Ishikawa (cell line): ENCODE measurements at regions not wholly inside any gene's neighbourhood (a gene's known extent, or its start where the extent isn't known, plus 50 kb on each side); places are given as distances from the start of the nearest gene placed in this dataset.

ENCODE experiments used
- CEBPB ChIP-seq: IDR thresholded peaks from 2 replicates; pipeline ENCODE4 v1.6.1; 2012
- CREB1 ChIP-seq: IDR thresholded peaks from 2 replicates; pipeline ENCODE4 v1.6.1; 2012; ENCODE audit warnings: low read depth
- EGR1 ChIP-seq: IDR thresholded peaks from 2 replicates; pipeline ENCODE4 v1.6.1; 2012
- EP300 ChIP-seq: IDR thresholded peaks from 2 replicates; pipeline ENCODE4 v1.6.1; 2012; ENCODE audit warnings: borderline replicate concordance
- FOXM1 ChIP-seq: IDR thresholded peaks from 2 replicates; pipeline ENCODE4 v1.6.1; 2012; ENCODE audit warnings: low read depth, borderline replicate concordance
- MAX ChIP-seq: IDR thresholded peaks from 2 replicates; pipeline ENCODE4 v1.6.1; 2012
- NFIC ChIP-seq: IDR thresholded peaks from 2 replicates; pipeline ENCODE4 v1.6.1; 2012
- RAD21 ChIP-seq: IDR thresholded peaks from 2 replicates; pipeline ENCODE4 v1.6.1; 2012; ENCODE audit warnings: low read depth
- REST ChIP-seq: IDR thresholded peaks from 2 replicates; pipeline ENCODE4 v1.6.1; 2012; ENCODE audit warnings: low read depth, mild to moderate bottlenecking
- TAF1 ChIP-seq: IDR thresholded peaks from 2 replicates; pipeline ENCODE4 v1.6.1; 2012; ENCODE audit warnings: low read depth, mild to moderate bottlenecking
- TCF12 ChIP-seq: IDR thresholded peaks from 2 replicates; pipeline ENCODE4 v1.6.1; 2012; ENCODE audit warnings: low read depth
- TEAD4 ChIP-seq: IDR thresholded peaks from 2 replicates; pipeline ENCODE4 v1.6.1; 2012
- USF1 ChIP-seq: IDR thresholded peaks from 2 replicates; pipeline ENCODE4 v1.6.1; 2012
- YY1 ChIP-seq: IDR thresholded peaks from 2 replicates; pipeline ENCODE4 v1.6.1; 2012; ENCODE audit warnings: low read depth
- ZBTB7A ChIP-seq: IDR thresholded peaks from 2 replicates; pipeline ENCODE4 v1.6.1; 2012; ENCODE audit warnings: low read depth

GRCh38 chrX:63428348-63428747 lies 77.2 kb upstream of the SPIN4 start:
- TF ChIP-seq FOXM1 (no peak), USF1 (no peak), TCF12 (no peak), YY1 (no peak), TEAD4 (no peak), EP300 (no peak), TAF1 (no peak), ZBTB7A (no peak), RAD21 (no peak), REST (no peak), EGR1 (no peak), NFIC (no peak), MAX (no peak)

- TF ChIP-seq RAD21, result no peak
- TF ChIP-seq REST, result no peak
- TF ChIP-seq EGR1, result no peak
- no peak for TF ChIP-seq USF1
Observed at GRCh38 chrX:63426519-63426918, 75.4 kb upstream of the SPIN4 start.

GRCh38 chrX:63424063-63424462 lies 72.9 kb upstream of the SPIN4 start:
- no peak for TF ChIP-seq TCF12
- no peak for TF ChIP-seq ZBTB7A
- TF ChIP-seq TEAD4, result no peak
- TF ChIP-seq NFIC, result no peak
- no peak for TF ChIP-seq EGR1
- TF ChIP-seq EP300, result no peak
- no peak for TF ChIP-seq YY1
- no peak for TF ChIP-seq CEBPB
- no peak for TF ChIP-seq MAX
- no peak for TF ChIP-seq REST
- no peak for TF ChIP-seq FOXM1
- TF ChIP-seq USF1, result no peak
- no peak for TF ChIP-seq RAD21
- TF ChIP-seq CREB1, result no peak
- no peak for TF ChIP-seq TAF1

- TF ChIP-seq CREB1, result no peak
- no peak for TF ChIP-seq USF1
- TF ChIP-seq MAX, result no peak
Observed at GRCh38 chrX:63421411-63421810, 70.3 kb upstream of the SPIN4 start.

GRCh38 chrX:63418211-63418610 lies 67.1 kb upstream of the SPIN4 start:
- TF ChIP-seq ZBTB7A (no peak), EGR1 (no peak), TAF1 (no peak), USF1 (no peak), CREB1 (no peak), TEAD4 (no peak), YY1 (no peak), EP300 (no peak), MAX (no peak), FOXM1 (no peak), TCF12 (no peak), RAD21 (no peak), NFIC (no peak), CEBPB (no peak), REST (no peak)
